GM21529 (cell line): ENCODE measurements at regions not wholly inside any gene's neighbourhood (a gene's known extent, or its start where the extent isn't known, plus 50 kb on each side); places are given as distances from the start of the nearest gene placed in this dataset.
"Not testable (repeated sequence)": the region's sequence is repeated elsewhere in the genome, so short reads cannot be mapped to it uniquely, and the experiment has no call there.

Experiments used
- ATAC-seq: cut with Tn5 transposase; IDR thresholded peaks from one replicate; pipeline ENCODE4 v1.9.1; 2021; ENCODE audit not compliant: unreplicated experiment

- ATAC-seq = no peak
These were observed 554.8 kb upstream of the HTR2C start for GRCh38 chrX:114028907-114029662.

- no peak for ATAC-seq
These were observed 566.8 kb upstream of the HTR2C start for GRCh38 chrX:114017086-114017485.

- ATAC-seq = no peak
These were observed 567.9 kb upstream of the HTR2C start for GRCh38 chrX:114015966-114016365.

- ATAC-seq = no peak
These were observed 577.2 kb upstream of the HTR2C start for GRCh38 chrX:114006664-114007063.

- ATAC-seq = no peak
These were observed 587.1 kb upstream of the HTR2C start for GRCh38 chrX:113996781-113997180.

GRCh38 chrX:113991720-113992119 is 592.2 kb upstream of the HTR2C start:
- ATAC-seq = not testable (repeated sequence)

- not testable (repeated sequence) for ATAC-seq
These were observed 593.2 kb upstream of the HTR2C start for GRCh38 chrX:113990669-113991068.

GRCh38 chrX:113988315-113988935 is 595.5 kb upstream of the HTR2C start:
- ATAC-seq = not testable (repeated sequence)

GRCh38 chrX:113986427-113986826 is 597.5 kb upstream of the HTR2C start:
- no peak for ATAC-seq

- ATAC-seq = no peak
These were observed 601.1 kb upstream of the HTR2C start for GRCh38 chrX:113982766-113983165.

GRCh38 chrX:113980953-113981352 is 602.9 kb upstream of the HTR2C start:
- no peak for ATAC-seq

GRCh38 chrX:113977887-113978286 is 606.0 kb upstream of the HTR2C start:
- ATAC-seq = no peak

- no peak for ATAC-seq
These were observed 608.4 kb upstream of the HTR2C start for GRCh38 chrX:113975441-113975840.

GRCh38 chrX:113974881-113975280 is 609.0 kb upstream of the HTR2C start:
- no peak for ATAC-seq

- ATAC-seq = no peak
These were observed 610.2 kb upstream of the HTR2C start for GRCh38 chrX:113973706-113974105.

GRCh38 chrX:113966791-113967190 is 617.1 kb upstream of the HTR2C start:
- no peak for ATAC-seq

GRCh38 chrX:113962343-113962742 is 621.5 kb upstream of the HTR2C start:
- no peak for ATAC-seq

GRCh38 chrX:113959912-113960626 is 623.8 kb upstream of the HTR2C start:
- ATAC-seq = no peak

- no peak for ATAC-seq
These were observed 627.0 kb upstream of the HTR2C start for GRCh38 chrX:113956936-113957335.

GRCh38 chrX:113954297-113954696 is 629.6 kb upstream of the HTR2C start:
- ATAC-seq = no peak

GRCh38 chrX:113950081-113950678 is 633.7 kb upstream of the HTR2C start:
- no peak for ATAC-seq

- ATAC-seq = no peak
These were observed 636.3 kb upstream of the HTR2C start for GRCh38 chrX:113947548-113947947.
